HG02884 (cell line): ENCODE measurements at regions not wholly inside any gene's neighbourhood (a gene's known extent, or its start where the extent isn't known, plus 50 kb on each side); places are given as distances from the start of the nearest gene placed in this dataset.

ENCODE experiments used
- ATAC-seq: cut with Tn5 transposase; IDR thresholded peaks from one replicate; pipeline ENCODE4 v1.9.1; 2021; ENCODE audit warnings: mild to moderate bottlenecking, moderate library complexity; ENCODE audit not compliant: unreplicated experiment

DNA sequence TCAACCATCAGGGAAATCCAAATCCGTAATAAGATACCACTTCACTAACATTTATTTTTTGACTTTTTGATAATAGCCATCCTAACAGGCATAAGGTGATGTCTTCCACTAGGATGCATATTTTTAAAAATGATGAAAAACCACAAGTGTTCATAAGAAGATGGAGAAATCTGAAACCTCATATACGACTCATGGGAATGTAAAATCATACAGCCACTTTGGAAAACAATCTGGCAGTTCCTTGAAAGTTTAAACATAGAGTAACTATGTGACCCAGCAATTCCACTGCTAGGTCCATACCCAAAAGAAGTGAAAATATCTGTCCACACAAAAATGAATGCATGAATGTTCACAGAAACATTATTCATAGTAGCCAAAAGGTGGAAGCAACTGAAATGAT lies 431.0 kb downstream of the ENC1 start:
- no peak for ATAC-seq

DNA sequence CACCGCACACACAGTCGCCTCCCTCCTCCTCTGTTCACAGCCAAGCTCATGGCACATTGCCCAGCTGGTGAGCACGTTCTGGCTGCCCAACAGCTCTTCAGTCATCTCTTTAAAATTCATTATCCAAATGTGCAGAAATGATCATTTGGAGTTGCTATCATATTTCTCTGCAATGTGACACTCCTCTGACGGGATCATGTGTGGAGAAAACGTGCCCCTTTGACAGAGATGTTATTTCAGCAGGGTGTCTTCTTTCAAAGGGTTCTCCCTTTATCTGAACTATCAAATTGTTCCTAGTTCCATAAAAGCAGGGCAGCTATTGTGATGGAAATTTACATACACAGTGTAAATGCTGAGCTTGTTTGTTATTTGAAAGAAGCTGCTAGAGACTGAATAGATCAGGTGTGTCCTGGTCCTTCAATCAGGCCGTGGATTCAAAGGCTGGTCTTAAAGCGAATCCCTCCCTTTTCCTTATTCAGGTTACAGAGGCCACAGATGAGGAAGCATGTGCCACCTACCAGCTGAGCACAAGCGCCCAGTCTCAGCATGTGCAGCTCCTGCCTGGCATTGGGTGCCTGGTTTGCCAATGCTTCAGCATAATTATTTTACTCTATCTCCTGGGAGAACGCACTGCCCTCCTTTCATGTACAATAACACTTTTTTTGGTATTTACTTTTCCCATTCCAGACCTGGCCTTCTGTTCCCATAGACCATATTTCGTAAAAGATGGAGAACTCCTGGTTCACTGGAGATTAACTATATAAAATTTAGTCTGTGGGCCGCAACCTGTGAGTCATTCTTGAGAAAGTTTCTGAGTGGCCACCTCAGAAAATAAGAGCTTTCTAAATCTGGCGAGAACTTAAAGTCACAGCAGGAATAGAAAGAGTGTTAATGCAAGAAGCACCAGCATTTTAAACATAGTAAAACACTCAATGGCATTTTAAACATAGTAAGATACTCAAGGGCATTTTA lies 433.7 kb downstream of the ENC1 start:
- ATAC-seq = no peak

DNA sequence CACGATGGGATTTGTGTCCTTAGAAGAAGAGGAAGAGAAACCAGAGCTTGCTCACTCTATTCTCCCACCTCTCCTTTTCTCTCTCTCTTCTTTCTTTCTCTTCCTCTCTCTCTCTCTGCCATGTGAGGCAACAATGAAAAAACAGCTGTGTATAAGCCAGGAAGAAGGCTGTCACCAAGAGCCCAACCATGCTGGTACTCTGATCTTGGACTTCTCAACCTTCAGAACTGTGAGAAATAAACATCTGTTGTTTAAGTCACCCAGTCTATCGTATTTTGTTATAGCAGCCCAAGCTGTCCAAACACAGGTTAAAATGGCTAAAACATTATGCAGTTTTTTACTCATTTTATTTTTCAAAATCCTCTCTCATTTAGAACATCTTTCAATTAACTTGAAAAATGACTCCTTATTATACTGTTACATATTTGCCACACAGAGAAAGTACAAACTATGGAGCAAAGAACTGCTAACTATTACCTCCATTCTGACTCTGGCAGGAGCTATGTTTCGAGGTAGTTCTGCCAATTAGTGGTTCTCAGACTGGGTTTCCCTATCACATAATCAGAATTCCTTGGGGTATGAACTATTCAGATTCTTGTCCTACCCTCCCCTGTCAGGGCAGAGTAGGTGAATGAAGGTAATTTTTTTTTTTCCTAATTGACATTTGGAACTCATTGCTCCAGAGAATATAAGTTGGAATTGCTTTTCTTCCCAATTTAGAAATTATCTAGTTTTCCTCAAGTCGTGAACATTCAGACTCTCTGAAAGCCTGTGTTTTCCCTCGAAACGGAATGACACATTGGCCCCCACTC lies 434.6 kb downstream of the ENC1 start:
- no peak for ATAC-seq

DNA sequence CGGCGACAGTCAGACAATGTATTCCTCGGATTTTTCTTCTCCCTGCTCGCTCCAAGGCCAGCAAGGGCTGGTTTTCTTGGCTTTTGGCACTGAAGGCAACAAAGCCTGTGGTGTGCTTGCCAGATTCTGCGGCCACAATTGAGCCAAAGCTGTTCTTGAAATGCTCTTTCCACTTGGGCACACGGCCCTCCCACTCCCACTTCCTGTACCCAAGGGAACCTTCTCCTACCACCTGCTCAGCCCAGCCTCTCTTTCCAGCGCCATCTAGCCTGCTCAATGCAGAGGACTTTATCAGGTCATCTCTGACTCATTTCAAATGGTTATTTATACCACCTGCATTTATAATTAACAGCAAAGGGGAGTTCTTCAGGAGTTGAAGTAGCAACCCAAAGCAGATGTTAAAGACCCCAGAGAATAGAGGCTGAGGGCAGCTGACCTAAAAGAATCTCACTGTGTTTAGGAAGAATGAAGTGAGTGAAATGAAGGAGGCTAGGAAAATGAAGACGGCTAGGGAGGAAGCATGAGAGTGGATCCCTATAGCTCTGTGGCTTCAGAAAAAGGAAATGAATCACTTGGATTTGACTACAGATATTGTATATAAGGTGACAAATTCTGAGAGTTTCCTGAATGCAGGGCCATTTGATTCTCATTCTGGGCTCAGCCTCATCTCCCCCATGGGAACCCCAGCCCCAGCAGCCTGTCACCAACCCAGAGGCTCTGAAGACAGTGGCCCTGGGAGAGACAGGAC lies 439.0 kb downstream of the ENC1 start:
- ATAC-seq = peak; percentile 59

DNA sequence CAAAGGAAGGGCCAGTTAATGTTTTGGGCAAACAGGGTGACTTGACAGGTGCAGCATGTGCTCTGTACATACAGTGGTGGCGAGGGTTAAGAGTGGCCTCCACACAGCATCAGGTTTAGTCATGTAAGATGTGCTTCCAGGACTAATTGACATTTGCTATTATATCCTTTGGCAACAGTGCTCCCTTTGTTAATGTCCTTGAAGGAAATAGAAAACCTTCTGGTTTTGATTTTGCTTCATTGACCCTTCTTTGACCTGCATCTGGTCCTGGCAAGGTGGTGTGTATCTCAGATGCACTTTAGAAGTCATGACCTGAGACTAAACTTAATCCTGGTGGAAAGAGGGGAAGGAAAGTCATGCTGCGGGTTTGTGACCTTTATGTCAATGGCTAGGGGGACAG lies 440.0 kb downstream of the ENC1 start:
- no peak for ATAC-seq

DNA sequence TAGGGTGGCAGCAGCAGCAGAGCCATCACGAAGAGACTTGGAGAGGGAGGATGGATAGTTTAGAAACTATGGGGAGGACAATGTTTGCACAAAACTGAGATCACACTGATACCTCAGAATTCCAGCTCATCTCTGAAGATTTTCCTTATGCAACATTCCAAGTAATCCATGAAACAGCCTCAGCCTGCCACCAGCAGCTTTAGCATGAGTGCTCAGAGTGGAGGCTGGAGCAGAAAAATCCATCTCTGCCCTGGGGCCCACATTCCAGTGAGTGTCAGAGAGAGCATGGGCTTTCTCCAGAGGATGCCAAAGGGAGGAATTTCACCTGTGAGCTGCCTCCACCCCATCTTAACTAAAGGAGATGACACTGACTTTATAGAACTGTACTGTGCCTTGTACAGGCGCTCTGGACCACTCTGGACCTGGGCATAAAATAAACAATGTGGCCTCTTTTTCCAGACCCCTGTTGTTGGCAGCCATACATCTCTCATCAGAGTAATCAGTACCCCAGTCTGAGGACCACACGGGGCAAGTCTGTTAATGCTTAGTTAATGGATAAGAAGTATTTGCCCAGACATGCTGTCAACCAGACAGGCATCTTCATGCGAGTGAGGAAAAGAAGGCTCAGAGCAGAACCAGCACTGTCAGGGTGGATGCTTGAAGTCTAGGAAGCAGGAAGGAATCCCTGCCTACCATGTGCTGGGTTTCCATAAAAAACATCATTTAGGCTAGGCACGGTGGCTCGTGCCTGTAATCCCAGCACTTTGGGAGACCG lies 440.9 kb downstream of the ENC1 start:
- no peak for ATAC-seq

DNA sequence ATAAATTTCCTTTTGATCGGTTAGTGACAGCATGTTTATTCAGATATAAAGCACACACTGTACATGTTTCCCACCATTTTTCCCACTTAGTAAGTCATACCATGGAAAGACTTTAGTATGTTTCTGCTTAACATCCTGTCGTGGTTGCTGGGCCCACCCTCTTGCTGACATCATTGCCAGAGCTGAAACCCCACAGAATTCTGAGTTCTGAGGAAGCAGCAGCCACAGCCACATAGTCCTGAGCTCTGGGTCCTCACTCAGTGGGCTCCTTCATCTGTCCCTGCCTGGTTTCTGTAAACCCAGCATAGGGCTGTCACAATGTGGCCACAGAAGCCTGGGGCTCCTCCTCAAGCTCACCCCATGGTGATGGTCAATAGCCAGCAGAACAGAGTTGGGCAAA lies 441.5 kb downstream of the ENC1 start:
- ATAC-seq = no peak

DNA sequence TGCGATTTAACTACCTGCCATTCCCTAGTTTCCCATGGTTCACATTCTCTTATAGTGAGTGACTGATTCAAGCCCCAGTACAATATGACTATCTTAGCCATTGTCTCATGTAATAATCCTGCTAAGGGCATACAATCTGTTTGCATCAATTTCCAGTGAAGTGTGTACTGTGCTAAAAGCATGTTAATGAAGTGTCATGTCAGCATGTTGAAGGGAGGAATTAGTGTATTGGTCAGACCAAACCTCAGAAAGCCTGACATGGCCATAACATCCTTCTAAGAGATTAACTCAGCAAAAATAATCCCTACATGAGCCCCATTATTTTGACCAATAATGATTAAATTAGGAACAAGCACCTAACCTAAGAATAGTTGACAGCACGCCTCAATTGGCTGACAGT lies 442.4 kb downstream of the ENC1 start:
- ATAC-seq = no peak

DNA sequence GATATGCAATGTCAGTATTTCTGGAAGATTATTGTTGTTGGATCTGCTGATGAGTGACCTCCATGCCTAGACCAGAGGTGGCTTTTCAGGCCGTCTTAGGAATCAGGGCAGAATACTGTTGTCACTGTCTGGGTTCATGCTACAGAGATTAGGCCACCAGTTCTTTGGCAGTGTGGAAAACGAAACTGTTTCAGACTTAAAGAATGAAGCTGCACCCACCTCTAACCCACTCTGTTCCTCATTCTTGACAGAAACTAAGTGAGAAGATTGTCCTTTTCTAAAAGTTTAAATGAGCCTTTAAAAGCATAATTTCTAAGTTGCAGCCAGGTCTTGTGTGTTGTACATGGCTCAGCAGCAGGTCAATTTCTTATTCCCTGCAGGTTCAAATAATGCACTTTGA lies 444.3 kb downstream of the ENC1 start:
- no peak for ATAC-seq

DNA sequence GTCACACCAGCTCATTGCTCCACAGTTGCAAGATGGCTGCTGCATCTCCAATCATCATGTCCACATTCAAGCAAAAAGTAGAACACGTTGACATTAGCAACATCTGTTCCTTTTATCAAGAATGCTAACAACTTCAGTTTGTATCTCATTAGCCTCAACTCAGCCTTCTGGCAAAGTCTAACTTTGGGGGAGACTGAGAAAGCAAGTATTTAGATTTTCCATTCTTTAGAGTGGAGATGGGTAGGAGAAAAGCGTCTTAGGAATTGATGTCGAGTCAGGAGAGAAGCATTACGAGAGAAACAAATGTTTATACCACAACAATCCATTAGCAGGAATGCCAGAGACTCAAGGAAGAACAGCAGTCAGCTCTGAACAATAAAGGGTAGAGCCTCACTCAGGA lies 446.3 kb downstream of the ENC1 start:
- ATAC-seq = no peak

DNA sequence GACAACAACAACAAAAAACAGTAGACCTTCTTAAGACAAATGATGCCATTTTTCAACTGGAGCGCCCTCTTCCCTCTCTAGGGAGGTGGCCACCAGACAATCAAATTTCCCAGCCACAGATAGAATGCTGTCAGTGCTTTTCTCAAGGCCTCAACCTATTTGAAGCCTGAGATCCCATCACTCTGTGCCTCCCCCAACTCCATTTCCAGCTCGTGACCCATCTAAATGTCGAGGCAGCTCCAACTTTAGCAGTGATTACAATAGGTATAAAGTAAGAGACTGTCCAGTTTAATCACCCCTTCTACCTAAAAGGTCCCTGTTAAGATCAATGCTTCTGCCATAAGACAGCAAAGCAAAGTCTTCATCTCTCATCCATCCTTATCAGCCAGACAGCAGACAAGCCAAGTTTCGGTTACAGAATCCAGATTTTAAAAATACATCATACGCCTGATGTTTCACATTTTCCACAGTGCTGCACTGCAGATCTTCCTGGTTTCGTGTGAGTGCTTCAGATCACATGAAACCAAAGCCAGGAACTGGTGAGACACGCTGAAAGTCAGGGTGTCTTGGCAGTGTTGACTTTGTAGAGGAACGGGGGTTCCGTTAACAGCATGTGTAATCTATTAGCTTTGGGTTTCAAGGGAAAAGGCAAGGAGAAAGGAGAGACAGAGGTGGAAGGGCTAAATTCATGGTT lies 447.8 kb downstream of the ENC1 start:
- ATAC-seq = no peak

DNA sequence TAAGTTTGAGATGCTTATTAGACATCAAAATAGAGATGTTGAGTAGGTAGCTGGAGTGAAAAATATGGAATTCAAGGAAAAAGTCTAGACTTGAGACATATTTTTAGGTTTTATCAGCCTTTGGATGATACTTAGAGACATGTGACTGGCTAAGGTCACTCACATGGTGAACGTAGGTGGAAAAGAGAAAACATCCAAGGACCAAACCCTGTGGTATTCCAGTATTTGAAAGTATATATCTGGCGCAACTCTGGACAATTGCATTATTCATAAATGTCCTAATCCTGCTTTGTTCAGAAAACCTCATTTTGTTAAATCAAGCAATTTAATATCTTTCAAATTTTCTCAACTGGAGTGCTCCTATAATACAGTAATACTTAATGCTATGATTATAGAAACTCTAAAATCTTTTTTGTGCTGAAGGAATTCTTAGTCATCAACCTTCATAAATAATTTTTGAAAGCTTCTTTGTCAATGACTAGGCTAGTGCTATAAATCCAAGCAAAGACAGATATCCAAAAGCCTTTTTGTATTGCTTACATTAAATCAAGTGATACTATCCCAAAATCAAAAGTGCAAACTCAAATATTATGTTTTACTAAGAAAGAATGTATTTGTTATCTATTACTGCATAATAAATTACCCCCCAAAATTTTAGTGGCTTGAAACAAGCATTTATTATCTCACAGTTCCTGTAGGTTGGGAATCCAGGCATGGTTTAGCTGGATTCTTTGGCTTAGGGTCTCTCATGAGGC lies 452.0 kb downstream of the ENC1 start:
- ATAC-seq = no peak

DNA sequence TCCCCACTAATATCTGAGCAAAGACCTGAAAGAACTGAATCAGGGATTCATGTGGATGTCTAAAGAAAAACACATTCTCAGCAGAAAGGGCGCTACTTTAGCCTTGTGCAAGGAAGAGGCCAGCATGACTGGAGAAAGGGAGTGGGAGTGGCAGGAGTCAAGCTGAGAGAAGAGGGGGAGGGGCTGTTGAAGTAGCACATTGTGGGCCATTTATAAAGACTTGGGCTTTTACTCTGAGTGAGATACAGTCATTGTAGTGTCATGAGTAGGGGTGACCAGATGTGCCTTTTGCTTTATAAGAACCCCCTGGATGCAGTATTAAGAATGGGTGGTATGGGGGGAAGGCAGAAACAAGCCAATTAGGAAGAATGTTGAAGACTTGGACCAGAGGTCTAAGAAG lies 452.8 kb downstream of the ENC1 start:
- no peak for ATAC-seq

DNA sequence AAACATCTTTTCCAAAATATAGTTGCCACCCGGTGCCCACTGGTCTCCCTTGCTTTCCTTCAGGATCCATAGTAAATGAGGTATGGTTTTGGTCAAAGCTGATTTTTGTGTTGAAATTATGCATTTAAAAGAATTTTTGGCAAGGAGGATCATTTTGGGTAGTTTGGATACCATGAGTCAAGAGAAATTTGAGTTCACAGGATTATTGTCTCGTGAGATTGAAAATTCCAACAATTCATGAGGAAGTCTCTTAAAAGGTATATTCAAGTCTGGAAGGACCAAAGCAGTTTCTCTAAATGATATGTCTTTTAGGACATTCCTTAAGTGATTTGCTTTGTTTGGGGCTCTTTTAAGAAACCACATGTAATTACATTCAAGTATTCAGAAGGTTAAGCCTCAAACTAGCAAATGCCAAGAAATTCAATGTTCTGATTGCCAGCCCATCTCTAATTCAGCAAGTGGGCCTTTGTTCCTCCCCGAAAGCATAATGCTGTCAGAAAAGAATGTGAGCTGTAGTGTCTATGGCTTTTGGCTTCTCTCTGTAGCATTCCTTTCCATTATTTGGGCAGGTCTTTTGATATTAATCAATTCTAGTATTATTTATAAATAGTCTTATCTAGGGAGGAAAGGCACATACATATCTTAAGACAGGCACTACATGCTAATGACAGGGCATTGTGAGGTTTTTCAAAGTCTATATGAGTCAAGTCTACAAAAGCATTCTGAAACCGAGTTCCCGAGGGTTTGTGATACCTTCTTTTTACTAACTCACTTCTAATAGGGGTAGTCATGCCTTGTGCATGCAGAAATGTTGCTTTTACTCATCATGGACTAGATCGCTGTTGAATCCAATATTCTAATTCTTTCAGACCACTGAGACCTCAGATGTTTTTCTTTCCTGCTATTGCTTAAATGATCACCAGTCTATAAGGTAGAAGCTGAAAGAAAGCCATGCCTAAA lies 453.9 kb downstream of the ENC1 start:
- no peak for ATAC-seq

DNA sequence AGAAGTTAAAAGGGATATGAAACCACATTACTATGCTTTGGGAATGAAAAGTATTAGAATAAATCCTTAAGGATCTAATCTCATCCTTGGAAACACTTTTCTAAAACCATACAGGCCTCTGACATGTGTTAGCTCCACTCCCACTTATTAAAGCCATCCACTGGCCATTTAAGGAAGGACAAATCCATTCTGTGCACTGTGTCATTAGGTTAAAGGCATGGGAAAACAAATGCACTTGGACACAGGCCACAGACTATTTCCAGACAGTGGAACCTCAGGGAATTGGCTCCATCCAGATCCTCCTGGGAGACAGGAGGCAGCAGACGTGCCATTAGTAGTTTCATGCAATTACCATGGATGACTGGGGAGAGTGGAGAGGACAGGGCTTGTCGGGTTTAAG lies 454.9 kb downstream of the ENC1 start:
- no peak for ATAC-seq

DNA sequence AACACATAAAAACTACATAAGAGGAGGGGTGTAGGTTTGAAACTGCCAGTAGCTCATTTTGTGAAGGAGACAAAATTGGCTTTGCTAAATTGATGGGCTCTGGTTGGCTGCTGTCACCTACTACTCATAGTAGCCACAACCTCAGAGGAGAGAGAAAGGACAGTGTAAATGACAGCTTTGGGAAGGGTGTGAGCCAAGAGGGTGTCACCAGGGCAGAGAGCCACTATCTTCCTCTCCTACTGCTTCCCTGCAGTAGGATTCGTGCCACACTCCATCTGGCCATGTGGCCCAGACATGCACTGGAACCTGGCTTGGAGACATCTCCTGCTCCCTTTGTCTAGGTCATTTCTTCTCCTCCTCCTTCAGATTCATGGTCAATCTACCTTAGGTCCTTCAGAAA lies 455.9 kb downstream of the ENC1 start:
- no peak for ATAC-seq

DNA sequence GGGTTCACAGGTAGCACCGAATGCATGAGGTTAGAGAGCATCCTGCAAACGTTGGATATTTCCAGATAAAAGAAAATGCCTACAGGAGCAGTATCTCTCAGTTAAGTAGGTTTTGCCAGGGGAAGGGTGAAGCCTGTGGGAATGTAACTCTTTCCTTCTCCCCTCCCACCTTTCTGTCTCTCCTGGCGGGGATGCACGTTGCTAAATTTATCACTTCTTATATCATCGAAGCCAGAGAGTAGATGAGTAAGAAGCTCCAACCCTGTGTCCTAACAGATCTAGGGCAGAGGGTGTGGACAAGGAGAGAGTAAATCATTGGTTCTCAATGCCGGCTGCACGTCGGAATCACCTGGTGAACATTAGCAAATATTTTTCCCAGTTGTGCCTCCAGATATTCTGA lies 457.5 kb downstream of the ENC1 start:
- no peak for ATAC-seq

DNA sequence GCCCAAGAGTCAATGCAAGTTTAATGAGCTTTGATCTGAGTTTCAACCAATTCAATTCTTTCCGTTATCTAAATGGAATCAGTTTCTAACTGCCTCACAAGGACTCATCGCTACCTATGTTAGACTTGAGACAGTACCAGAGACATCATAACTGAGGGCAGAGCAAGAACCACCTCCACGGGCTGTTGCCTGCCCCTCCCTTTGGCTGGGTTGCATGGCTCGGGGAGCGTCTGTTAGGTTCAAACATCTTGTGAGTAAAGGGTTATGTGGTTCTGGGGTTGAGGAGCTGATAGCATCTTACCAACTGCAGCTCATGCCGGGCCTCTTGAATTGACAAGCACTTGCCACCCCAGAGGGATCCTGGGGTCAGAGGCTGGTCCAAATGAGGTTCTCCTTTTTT lies 457.9 kb downstream of the ENC1 start:
- no peak for ATAC-seq
